ENCODE measurements at regions not wholly inside any gene's neighbourhood (a gene's known extent, or its start where the extent isn't known, plus 50 kb on each side); places are given as distances from the start of the nearest gene placed in this dataset.

- no peak for DNase-seq
Observed at GRCh38 chr1:69414574-69414973, 153.1 kb upstream of the LRRC7 start.

DNA sequence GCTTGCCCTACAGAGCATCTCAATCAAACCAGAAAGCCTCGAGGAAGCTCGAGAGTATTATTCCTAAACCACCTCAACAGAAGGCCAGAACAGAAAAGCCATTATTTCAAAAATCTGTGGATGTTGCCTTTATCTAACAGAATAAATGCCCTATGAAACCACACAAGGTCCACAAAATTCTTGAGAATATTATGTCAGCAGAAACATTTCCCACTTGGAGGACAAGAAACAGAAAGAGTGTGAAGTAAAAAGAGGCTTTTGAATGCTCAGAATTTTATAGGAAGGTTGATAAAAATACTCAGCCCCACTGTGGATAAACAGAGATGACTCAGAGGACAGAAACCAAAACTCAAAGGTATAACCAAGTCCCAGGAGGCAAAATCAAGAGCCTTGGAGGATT lies 146.4 kb upstream of the LRRC7 start:
- no peak for DNase-seq

- no peak for DNase-seq
Observed at GRCh38 chr1:69425871-69426270, 141.9 kb upstream of the LRRC7 start.

DNA sequence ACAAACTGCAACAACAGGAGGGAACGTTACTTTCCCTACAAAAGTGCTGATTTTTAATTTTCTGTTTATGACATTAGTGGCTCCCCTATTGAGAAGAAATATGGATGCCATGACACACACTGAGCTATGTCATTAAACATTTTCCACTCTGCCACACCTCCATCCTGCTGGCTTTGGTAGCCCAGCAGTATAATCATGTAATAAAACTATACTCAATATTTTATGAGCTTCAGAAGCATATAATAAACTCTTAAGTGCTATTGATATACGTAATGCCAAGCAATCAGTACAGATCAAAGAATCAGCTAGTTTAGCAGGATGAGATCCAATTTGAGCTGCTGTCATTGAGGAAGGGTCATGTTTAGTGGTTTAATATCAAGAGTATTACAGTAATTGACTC lies 141.3 kb upstream of the LRRC7 start:
- no peak for DNase-seq

GRCh38 chr1:69433073-69433472 lies 134.6 kb upstream of the LRRC7 start:
- no peak for DNase-seq

DNA sequence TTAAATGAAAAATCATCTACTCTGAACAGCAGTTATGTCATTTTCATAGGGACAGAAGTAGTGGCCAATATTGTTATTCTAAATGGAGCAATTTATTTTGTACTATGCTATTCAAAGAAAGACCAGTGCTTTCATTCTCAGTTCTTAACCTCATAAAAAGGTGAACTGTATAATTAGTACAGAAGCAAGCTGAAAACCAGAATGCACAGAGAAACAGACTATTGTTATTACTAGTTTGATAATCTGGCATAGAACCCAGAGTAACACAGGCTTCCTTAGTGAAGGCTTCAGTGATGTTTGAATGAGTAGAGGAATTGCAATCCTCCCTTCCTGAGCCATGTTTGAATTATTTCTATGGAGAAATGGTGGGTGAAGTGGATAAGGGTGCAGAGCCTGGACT lies 131.6 kb upstream of the LRRC7 start:
- DNase-seq: no peak

DNA sequence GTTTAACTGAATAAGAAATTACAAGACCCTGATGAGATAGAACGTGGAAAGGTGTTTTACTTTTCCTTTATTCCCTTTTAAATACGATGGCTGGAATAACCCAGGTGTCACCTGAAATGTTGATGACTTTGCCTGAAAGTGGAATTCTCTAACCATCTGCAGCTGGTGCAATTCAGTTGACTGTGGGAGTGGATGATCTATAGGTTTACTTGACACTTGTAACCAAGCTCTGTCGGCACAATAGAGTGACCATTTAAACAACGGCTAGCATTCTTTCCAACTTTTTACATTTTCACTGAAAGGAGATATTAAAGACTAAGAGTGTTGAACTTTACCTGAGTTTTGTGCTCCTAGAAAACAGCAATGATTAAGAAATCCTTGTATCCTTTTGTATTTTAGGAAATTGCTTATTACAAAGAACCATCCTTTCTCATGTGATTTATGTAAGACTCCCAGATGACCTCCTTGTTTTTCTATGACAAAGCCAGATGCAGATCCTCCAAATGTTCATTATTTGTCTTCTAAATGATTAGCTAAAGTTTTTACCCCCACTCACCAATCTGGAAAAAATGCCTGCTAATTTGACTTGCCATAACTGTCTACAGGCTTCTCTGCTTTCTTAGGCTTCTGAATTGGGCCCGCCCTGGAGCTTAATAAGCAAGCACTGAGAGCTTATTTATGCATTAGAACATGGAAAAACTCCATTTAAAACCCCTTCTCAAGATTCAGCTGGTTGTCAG lies 129.5 kb upstream of the LRRC7 start:
- DNase-seq: no peak

DNA sequence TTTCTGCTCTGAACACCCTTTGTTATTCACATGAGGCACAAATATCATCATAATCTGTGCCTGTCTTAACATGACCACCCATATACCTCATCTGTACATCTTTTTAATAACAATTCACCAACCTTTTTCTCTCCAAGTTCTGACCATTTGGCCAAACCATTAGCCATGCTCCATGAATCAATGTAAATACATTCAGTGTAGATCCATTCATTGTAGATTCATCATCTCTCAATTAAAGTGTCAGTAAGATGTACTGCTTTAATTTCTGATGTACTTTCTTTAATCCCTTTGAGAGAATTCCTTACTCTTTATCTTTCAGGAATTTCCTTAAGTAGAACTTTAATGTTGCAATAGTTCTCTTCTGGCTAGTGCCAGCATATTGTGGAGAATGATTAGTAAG lies 126.2 kb upstream of the LRRC7 start:
- DNase-seq: no peak

DNA sequence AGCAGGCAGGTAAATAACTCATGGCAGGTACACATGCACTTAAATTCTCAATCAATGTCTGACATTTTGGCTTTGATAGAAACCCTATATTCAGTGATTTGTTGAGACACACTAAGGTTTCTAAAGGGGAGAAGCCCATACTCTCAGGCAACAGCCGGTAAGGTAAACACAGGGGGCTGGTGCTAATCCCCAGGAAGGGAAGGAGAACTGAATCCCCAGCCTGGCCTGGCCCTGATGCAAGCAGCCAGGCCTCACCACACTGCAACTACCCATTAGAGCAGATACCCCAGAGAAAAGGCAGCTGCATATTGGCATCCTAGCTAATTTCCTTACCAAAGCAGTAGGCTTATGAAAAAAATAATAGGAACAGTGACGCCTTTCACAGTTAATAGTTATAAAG lies 116.5 kb upstream of the LRRC7 start:
- DNase-seq: no peak

- DNase-seq: no peak
Observed at GRCh38 chr1:69455718-69456117, 112.0 kb upstream of the LRRC7 start.

GRCh38 chr1:69459244-69459643 lies 108.5 kb upstream of the LRRC7 start:
- no peak for DNase-seq

GRCh38 chr1:69475021-69475420 lies 92.7 kb upstream of the LRRC7 start:
- no peak for DNase-seq

- no peak for DNase-seq
Observed at GRCh38 chr1:69479734-69480133, 88.0 kb upstream of the LRRC7 start.

DNA sequence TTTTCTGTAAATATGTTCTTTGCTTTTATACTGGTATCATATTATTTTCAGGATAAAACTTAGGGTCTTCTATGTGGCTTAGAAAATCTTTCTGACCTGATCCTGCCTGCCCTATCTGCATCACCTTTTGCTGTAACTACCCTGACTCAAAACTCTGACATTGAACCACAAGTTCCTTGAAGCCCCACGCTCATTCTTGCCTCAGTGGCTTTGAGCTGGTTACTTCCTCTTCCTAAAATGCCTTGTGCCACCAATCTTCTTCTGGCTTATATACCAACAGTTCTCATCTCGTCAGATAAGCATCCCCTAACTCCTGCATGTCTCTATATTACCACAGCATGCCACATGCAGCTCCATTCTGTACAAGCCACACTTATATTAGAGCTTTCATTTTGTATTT lies 84.5 kb upstream of the LRRC7 start:
- DNase-seq: no peak

DNA sequence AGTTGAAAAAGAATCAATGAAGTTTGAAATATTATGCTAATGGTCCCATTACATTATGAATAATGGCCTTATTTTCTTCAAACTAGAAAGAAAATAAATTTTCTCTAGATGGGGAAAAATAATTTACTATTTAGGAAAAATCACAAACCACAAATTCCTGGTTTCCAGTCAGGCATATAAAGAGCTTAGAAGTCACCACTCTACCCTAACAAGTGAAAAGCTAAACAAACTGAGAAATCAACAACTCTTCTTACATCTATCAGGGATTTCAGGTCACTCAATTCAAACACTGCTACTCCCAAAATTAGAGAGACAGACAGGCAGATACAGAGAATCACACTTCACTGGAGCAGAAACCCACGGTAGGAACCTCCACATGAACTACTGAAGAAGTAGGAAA lies 82.1 kb upstream of the LRRC7 start:
- no peak for DNase-seq

- no peak for DNase-seq
Observed at GRCh38 chr1:69491416-69491815, 76.3 kb upstream of the LRRC7 start.

- no peak for DNase-seq
Observed at GRCh38 chr1:69492286-69492685, 75.4 kb upstream of the LRRC7 start.

- no peak for DNase-seq
Observed at GRCh38 chr1:69494221-69494620, 73.5 kb upstream of the LRRC7 start.

GRCh38 chr1:69497441-69498221 lies 70.1 kb upstream of the LRRC7 start:
- DNase-seq: no peak

- DNase-seq: no peak
Observed at GRCh38 chr1:69498711-69499110, 69.0 kb upstream of the LRRC7 start.

DNA sequence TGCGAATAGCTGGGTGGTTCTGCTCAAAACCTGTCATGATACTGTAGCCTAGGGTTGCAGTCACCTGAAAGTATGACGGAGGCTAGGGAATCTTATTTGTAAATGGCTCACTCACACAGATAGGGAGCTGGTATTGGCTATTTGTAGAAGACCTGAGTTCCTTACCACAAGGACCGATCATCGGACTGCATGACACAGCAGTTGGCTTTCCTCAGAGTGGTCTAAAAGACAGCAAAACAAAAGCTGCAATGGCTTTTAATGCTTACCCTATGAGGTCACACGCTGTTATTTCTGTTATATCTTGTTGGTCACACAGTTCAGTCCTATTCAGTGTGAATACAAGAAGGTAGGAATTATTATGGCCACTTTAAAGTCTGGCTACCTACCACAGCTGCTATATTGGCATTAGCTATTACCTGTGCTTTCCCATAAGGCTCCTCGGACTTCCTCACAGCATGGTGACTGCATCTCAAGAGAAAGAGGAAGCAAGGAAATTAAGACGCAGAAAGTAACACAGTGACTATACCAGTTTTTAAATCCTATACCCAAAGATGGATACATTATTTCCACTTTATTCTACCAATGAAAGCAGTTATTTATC lies 68.4 kb upstream of the LRRC7 start:
- no peak for DNase-seq

DNA sequence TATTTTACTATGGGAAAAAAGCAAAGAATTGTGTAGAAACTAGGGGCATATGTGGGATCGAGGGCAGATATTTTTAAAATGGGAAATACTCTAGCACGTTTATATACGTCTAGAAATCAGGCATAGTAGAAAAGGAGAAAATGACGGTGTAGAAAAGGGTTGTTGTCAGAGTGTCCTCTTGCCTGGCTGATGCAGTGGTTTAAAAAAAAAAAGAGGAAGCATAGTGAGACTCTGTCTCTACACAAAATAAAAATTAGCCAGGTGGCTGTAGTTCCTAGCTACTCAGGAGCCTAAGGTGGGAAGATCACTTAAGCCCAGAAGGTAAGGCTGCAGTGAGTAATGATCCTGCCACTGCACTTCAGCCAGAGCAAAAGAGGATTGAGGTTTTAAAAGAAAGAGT lies 64.7 kb upstream of the LRRC7 start:
- DNase-seq: no peak
